Right hindlimb (tissue), 1 donor: ENCODE measurements at regions not wholly inside any gene's neighbourhood (a gene's known extent, or its start where the extent isn't known, plus 50 kb on each side); places are given as distances from the start of the nearest gene placed in this dataset.

Source experiments
- DNase-seq: peaks from one replicate; pipeline ENCODE4 v3.0.0-alpha.2; 2018

GRCh38 chr6:150539568-150539967 is 60.1 kb upstream of the PLEKHG1 start:
- DNase-seq = no peak

- DNase-seq = peak; percentile 38
Measured at GRCh38 chr6:150541576-150541975, 58.1 kb upstream of the PLEKHG1 start.

- DNase-seq = no peak
Measured at GRCh38 chr6:150543178-150543577, 56.5 kb upstream of the PLEKHG1 start.

GRCh38 chr6:150544793-150545192 is 54.9 kb upstream of the PLEKHG1 start:
- DNase-seq = no peak

GRCh38 chr6:150546457-150546856 is 53.2 kb upstream of the PLEKHG1 start:
- no peak for DNase-seq

GRCh38 chr6:150547502-150548222 is 52.0 kb upstream of the PLEKHG1 start:
- peak; percentile 62 for DNase-seq

GRCh38 chr6:150548330-150548729 is 51.4 kb upstream of the PLEKHG1 start:
- no peak for DNase-seq

- DNase-seq = no peak
Measured at GRCh38 chr6:150549007-150549406, 50.7 kb upstream of the PLEKHG1 start.

- DNase-seq = no peak
Measured at GRCh38 chr6:150549674-150550101, 50.0 kb upstream of the PLEKHG1 start.
